Stimulated activated CD8-positive, alpha-beta memory T cell treated with anti-CD3 and anti-CD28 coated beads, Interleukin-15, amount 100 ng/mL, for 1 hour (primary cell): ENCODE measurements at regions not wholly inside any gene's neighbourhood (a gene's known extent, or its start where the extent isn't known, plus 50 kb on each side); places are given as distances from the start of the nearest gene placed in this dataset.
"Not testable (repeated sequence)": the region's sequence is repeated elsewhere in the genome, so short reads cannot be mapped to it uniquely, and the experiment has no call there.

Experiments used
- DNase-seq: peaks from one replicate; pipeline ENCODE4 v3.0.0-alpha.2; 2020; ENCODE audit warnings: low read depth

GRCh38 chr22:22977479-22978200, 90.0 kb downstream of the IGLL5 start:
- no peak for DNase-seq

GRCh38 chr22:22978637-22979036, 91.0 kb downstream of the IGLL5 start:
- no peak for DNase-seq

GRCh38 chr22:22979121-22979724, 91.1 kb upstream of the GNAZ start:
- no peak for DNase-seq

- DNase-seq = no peak
Observed at GRCh38 chr22:22979954-22980353, 90.4 kb upstream of the GNAZ start.

- DNase-seq = no peak
Observed at GRCh38 chr22:22981670-22982571, 88.4 kb upstream of the GNAZ start.

- DNase-seq = no peak
Observed at GRCh38 chr22:22982616-22983015, 87.7 kb upstream of the GNAZ start.

GRCh38 chr22:22983123-22983522, 87.2 kb upstream of the GNAZ start:
- DNase-seq = no peak

- DNase-seq = no peak
Observed at GRCh38 chr22:22983816-22984215, 86.5 kb upstream of the GNAZ start.

- DNase-seq = no peak
Observed at GRCh38 chr22:22984967-22985366, 85.4 kb upstream of the GNAZ start.

GRCh38 chr22:22986008-22986407, 84.3 kb upstream of the GNAZ start:
- no peak for DNase-seq

- no peak for DNase-seq
Observed at GRCh38 chr22:22986640-22987039, 83.7 kb upstream of the GNAZ start.

GRCh38 chr22:22988150-22988549, 82.2 kb upstream of the GNAZ start:
- DNase-seq = no peak

GRCh38 chr22:22988785-22989184, 81.5 kb upstream of the GNAZ start:
- DNase-seq = no peak

- DNase-seq = no peak
Observed at GRCh38 chr22:22989856-22990255, 80.5 kb upstream of the GNAZ start.

- DNase-seq = not testable (repeated sequence)
Observed at GRCh38 chr22:22990711-22991505, 79.4 kb upstream of the GNAZ start.

- no peak for DNase-seq
Observed at GRCh38 chr22:22992474-22992873, 77.8 kb upstream of the GNAZ start.

GRCh38 chr22:22993184-22993583, 77.1 kb upstream of the GNAZ start:
- no peak for DNase-seq

- no peak for DNase-seq
Observed at GRCh38 chr22:22995166-22995565, 75.2 kb upstream of the GNAZ start.

GRCh38 chr22:22996511-22997261, 73.6 kb upstream of the GNAZ start:
- no peak for DNase-seq

GRCh38 chr22:22997262-22997898, 72.9 kb upstream of the GNAZ start:
- no peak for DNase-seq

- no peak for DNase-seq
Observed at GRCh38 chr22:22997988-22998387, 72.3 kb upstream of the GNAZ start.
